Tongue (tissue), 1 donor: ENCODE measurements at regions not wholly inside any gene's neighbourhood (a gene's known extent, or its start where the extent isn't known, plus 50 kb on each side); places are given as distances from the start of the nearest gene placed in this dataset.

ENCODE experiments used
- DNase-seq: peaks from one replicate; pipeline ENCODE4 v3.0.0-alpha.2; 2015

DNA sequence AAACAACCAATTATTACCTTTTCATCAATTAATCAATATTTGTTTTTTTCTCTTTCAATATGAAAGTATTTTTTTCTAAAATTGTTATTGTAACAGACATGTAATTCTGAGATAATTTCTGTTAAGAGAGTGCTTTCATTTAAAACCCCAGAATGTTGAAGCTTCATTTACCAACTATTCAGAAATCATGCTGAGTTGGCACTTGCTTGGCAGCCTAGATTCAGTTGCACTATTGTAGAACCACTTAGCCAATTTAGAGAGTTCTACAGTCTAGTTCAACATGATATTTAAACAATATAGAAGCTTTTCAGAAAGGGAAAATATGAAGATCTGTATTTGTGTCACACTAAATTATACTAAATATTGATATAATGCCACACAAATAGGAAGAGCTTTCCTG is 56.1 kb upstream of the NKAIN2 start:
- DNase-seq, result no peak

DNA sequence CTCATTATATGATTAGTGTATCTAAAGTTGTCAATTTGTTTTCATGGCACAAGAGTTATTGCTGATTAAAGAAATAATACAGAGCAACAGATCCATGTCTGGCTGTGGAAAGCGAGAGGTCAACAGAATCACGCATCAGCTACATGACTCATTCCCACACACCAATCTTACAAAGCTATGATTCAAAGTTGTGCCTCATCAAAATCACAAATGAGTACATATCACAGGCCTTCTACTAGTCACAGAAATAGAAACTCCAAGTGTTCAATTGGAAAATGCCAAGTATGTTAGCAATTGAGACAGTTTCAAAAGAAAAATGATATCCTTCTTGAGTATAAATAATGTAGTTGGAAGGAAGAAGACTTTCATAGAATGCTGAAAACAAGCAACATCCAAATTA is 57.8 kb upstream of the NKAIN2 start:
- no peak for DNase-seq

DNA sequence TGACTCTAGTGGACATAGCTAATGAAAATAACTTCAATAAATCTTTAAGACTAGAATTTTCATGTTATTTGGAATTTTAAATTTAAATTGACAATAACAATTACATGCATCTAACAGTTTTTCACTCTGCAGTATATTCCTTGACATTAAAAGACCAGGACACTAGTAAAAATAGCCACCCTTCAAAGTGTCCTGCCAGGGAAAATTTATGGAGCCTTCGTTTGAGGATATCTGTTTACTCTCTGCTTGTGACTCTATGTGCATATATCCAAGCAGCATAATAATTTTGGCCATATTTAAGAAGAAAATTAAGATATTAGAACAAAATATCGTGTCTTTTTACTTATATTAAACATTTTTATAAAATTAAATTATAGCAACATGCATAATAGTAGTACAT is 58.8 kb upstream of the NKAIN2 start:
- no peak for DNase-seq

DNA sequence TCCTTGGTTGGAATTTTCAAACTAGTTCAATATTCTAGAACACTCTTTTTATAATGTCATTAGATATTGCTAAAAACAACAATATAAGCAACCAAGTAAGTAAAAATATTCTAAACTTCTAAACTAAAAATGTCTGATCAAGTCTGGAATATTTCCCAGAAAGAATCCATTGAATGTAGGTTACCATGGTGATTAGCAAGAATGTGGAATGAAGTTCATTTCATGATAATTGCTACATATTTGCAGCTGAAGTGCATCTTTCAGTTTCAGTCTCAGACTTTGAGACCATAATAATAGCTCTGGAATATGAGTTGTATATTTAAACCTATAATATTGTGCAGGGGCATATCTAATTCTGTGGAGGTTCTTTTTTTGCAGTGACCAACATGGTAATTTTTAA is 61.0 kb upstream of the NKAIN2 start:
- peak; percentile 6 for DNase-seq

DNA sequence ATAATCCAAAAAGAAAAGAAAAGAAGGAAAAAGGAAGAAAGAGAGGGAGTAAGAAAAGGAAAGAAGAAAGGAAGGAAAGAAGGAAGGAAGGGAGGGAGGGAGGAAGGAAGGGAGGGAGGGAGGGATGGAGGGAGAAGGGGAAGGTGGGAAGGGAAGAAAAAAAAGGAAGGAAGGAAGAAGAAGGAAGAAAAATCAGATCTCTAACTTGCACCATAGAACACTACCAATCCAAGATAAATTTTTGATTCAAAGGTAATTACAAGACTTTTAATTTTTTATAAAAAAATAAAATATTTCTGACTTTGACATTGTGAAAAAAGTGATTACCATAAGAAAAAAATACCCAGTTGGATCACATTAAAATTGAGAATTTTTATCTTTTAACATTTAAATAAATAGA is 70.5 kb upstream of the NKAIN2 start:
- no peak for DNase-seq

DNA sequence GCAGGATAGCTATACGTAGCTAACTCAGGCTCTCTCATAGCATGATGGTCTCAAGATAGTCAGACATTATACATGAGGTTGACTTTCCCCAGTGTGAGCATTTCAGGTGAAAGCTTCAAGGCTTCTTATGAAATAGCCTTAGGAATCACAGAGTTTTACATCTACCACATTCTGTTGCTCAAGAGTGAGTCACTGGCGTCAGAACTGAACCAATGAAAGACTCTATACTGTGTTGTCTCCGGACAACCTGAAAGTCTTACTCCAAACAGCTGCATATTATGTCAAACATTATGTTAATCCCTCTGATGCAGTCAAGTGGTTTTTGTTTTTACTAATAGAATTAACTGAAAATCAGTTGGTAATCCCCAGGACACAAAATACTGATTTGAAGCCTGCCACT is 79.8 kb upstream of the TRDN start:
- no peak for DNase-seq

DNA sequence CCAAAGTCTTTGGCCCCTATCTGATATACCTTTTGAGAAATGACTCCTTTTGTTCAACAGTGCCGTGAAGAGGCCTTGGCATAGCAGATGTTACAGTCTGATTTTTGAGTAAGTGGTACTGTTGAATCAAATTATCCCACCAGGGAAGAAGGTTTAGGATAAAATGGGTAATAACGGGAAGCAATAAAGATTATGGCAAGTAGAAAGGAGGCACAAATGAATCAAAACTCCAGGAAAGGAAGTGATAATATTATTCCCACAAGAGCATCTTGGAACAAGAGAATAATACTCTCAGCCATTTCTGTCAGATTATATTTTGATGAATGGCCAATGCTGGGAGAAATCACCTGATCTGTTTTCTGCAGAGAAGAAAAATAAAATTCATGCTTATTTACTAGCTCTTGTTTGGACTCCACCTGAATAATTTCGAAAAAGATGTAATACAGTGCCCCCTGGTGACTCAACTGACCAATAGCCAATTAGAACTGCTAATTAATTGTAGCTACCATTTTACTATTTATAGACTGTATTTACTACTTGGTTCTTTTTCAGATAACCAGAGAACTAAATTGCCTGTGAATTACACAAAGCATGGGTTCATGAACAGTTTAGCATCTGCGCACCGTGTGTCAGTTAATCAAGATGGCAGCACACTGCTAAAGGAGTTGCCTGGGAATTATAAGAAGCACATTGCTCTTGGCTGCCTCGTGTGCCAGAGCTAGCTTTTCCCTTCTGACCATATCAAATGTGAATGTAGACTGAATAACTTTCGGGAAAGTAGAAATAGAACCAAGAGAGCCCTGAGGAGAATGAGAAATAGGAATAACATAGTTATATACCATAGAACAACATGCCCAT is 78.5 kb upstream of the TRDN start:
- peak; percentile 39 for DNase-seq

DNA sequence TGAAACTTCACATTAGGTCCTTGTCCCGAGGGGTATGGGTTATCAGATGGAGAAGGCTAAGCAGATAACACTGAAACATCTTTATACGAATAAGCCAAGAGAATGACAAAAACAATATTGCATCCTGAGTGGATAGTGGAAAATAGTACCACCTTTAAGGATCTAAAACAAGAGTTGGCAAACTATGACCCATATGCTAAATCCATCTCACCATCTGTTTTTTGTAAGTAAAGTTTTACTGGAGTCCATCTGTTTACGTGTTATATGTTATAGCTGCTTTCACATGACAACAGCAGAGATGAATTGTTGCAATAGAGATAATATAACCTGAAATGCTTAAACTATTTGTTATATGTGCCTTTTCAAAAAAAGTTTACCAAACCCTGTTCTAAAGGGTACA is 76.1 kb upstream of the TRDN start:
- DNase-seq, result no peak

DNA sequence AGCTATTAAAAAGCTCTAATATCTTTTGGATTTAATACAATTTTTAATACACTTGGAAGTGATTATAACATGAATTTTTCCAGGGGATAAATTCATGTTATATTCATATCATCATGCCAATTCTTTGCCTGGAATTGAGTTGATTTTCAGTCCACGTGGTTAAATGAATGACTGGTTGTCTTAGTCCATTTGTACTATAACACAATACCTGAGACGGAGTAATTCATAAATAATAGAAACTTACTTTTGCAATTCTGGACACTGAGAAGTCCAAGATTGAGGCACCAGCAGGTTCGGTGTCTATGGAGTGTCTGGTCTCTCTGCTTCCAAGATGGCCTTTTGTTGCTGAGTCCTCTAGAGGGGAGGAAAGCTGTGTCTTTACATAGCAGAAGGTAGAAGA is 66.2 kb upstream of the TRDN start:
- DNase-seq, result no peak

DNA sequence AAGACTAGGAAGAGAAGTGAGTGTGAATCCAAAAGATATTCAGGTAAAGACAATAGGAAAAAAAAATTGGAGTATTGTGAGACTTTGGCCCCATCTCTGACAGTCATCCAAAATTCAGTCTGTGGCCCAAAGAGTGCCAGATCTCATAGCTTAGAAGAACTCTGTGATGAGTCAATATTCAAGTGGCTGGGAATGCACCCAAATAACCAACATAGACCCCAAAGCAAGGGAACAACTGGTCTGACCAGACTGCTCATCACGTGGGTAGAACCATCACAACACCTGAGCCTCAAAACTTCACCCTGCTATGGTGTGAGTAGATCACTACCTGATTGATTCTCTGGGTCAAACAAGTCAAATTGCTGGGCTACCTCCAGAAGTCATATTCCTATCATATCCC is 51.1 kb upstream of the TRDN start:
- DNase-seq, result no peak
